Astrocyte of the hippocampus (primary cell): ENCODE measurements at regions not wholly inside any gene's neighbourhood (a gene's known extent, or its start where the extent isn't known, plus 50 kb on each side); places are given as distances from the start of the nearest gene placed in this dataset.
A peak's percentile ranks its signal among the peaks of the same experiment; 100 is the strongest.

ENCODE experiments used
- DNase-seq: peaks from one replicate; pipeline ENCODE4 v3.0.0; 2011; ENCODE audit warnings: low read depth, low spot score

DNA sequence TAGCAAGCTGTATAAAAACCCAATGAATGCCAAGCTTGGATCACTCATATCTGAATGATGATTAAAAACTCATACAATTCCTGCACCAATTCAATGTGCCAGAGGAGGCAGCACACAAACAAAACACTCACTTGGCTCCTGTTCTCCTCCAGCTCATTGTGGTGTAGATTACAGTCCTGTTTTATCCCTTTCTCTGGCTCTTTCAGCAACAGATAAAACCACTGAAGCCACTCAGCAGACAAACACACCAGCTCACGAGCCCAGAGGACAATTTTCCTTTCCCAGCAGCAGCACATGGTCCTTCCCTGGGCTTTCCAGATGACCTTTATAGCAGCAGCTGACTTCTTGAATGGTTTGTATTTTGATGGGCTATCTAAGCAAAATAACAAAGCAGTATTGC is 107.3 kb upstream of the STARD3NL start:
- peak; percentile 57 for DNase-seq

DNA sequence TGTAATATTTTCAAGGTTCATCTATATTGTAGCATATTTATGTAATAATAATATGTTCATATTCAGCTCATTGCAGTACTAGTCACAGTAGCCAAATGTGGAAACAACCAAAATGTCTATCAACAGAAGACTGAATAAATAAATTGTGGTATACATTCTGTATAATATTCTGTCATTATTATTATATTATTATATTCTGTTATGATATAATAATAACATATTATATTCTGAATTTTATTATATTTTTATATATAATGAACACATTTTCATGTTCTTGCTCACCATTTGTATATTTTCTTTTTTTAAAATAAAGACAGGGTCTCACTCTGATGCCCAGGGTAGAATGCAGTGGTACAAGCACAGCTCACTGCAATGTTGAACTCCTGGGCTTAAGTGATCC is 91.2 kb upstream of the STARD3NL start:
- no peak for DNase-seq

- peak; percentile 84 for DNase-seq
Measured at GRCh38 chr7:38102507-38102906, 75.5 kb upstream of the STARD3NL start.

GRCh38 chr7:38105874-38106483 is 72.1 kb upstream of the STARD3NL start:
- peak; percentile 70 for DNase-seq

- peak; percentile 85 for DNase-seq
Measured at GRCh38 chr7:38107486-38107893, 70.6 kb upstream of the STARD3NL start.

- DNase-seq, result no peak
Measured at GRCh38 chr7:38112075-38112474, 66.0 kb upstream of the STARD3NL start.

DNA sequence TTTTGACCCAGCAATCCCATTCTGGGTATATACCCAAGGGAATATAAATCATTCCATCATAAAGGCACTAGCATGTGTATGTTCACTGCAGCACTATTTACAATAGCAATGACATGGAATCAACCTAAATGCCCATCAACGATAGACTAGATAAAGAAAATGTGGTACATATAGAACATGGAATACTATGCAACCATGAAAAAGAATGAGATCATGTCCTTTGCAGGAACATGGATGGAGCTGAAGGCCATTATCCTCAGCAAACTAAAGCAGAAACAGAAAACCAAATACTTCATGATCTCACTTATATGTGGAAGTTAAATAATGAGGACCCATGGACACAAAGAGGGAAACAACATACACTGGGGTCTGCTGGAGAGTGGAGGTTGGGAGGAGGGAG is 58.0 kb upstream of the STARD3NL start:
- no peak for DNase-seq

DNA sequence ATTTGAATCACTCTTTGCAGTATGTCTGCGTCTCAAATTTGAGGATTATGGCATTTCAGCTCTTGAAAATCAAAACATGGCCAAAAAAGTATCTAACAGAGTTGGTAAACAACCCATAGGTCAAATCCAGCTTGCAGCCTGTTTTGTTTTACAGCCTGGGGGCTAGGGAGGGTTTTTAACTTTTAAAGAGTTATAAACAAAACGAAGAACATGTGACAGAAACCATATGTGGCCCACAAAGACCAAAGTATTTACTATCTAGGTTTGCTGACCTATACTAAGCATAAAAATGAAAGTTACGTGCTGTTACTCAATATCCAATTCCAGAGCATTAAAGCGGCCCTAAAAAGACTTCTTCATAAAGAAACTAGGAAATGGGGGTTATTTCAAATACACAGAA is 55.5 kb upstream of the STARD3NL start:
- DNase-seq, result no peak

DNA sequence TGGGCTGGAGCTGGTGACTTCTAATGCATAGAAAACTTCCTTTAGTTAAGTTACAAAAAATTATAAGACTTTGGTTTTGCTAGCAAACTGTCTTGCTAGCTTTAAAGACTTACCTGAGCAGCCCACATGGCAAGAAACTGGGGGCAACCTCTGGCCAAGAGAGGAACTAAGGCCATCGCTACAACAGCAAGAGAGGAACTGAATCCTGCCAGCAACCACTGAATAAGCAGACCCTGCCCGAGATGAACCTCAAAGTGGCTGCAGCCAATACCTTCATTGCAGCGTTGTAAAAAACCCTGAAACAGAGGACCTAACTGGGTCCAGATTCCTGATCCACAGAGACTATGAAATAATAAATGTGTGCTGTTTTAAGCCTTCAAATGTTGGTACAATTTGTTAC is 54.6 kb upstream of the STARD3NL start:
- no peak for DNase-seq

- no peak for DNase-seq
Measured at GRCh38 chr7:38127216-38128207, 50.5 kb upstream of the STARD3NL start.
